ENCODE measurements at regions not wholly inside any gene's neighbourhood (a gene's known extent, or its start where the extent isn't known, plus 50 kb on each side); places are given as distances from the start of the nearest gene placed in this dataset.

DNA sequence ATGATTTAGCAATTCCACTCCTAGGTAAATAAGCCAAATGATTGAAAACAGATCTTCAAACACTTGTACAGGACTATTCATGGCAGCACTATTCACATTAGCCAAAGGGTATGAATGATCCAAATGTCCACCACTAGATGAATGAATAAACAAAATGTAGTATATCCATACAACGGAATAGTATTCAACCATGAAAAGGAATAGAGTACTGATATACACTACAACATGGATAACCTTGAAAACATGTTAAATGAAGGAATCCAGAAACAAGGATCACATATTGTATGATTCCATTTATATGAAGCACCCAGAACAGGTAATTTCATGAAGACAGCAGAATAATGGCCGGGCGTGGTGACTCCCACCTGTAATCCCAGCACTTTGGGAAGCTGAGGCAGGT is 78.2 kb upstream of the IGF1R start:
- no peak for ATAC-seq
- Mint-ChIP-seq H3K27me3 (no peaks in the 10 kb centered on the region), H3K36me3 (no peaks in the 10 kb centered on the region), H3K27ac (no peak overlapping the region), H3K9me3 (no peaks in the 10 kb centered on the region), H3K4me1 (no peaks in the 10 kb centered on the region), H3K4me3 (no peak overlapping the region)

- H3K4me1 Mint-ChIP-seq: no peaks in the 10 kb centered on the region
- no peak for ATAC-seq
- H3K36me3 Mint-ChIP-seq: no peaks in the 10 kb centered on the region
- H3K9me3 Mint-ChIP-seq: no peaks in the 10 kb centered on the region
- H3K27ac Mint-ChIP-seq: no peak overlapping the region
- H3K27me3 Mint-ChIP-seq: peaks cover 26% of the 10 kb centered on the region
- no peak overlapping the region for H3K4me3 Mint-ChIP-seq
Measured at GRCh38 chr15:98580572-98580971, 67.8 kb upstream of the IGF1R start.

- no peaks in the 10 kb centered on the region for H3K36me3 Mint-ChIP-seq
- H3K27ac Mint-ChIP-seq: no peak overlapping the region
- H3K4me3 Mint-ChIP-seq: no peak overlapping the region
- H3K9me3 Mint-ChIP-seq: no peaks in the 10 kb centered on the region
- no peaks in the 10 kb centered on the region for H3K4me1 Mint-ChIP-seq
- H3K27me3 Mint-ChIP-seq: peaks cover 37% of the 10 kb centered on the region
- ATAC-seq: no peak
Measured at GRCh38 chr15:98581715-98582114, 66.6 kb upstream of the IGF1R start.

DNA sequence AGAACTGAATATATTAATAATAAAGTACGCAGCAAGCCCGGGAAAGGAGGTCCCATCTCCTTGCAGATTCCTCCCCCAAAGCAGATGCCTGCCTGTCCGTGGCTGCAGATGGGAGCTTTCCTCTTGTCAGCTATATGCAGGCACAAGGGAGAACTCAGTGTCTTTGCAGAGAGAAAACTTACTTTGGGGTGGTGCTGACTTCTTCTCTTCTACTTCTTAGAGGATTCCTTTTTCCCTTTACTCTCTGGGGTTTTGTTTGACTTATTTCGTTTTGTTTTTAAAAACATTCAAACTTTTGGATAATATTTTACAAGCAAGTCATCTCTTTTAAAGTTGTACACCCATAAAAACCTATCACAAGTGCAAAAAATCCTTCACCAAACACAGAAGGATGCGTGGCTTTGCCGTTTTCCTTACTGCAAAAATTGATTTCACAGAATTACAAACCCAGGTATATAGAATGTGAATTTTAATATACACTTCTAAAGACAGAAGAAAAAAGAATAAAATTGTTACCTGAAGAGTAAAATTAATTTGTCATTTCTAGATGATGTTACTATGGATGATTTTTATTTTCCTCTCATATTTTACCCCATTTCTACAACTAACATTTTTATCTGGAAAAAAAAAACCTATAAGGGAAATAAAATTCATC is 65.3 kb upstream of the IGF1R start:
- ATAC-seq: no peak
- Mint-ChIP-seq H3K4me3 (no peak overlapping the region), H3K27ac (no peak overlapping the region), H3K27me3 (peaks cover 40% of the 10 kb centered on the region), H3K36me3 (no peaks in the 10 kb centered on the region), H3K4me1 (no peaks in the 10 kb centered on the region), H3K9me3 (no peaks in the 10 kb centered on the region)

DNA sequence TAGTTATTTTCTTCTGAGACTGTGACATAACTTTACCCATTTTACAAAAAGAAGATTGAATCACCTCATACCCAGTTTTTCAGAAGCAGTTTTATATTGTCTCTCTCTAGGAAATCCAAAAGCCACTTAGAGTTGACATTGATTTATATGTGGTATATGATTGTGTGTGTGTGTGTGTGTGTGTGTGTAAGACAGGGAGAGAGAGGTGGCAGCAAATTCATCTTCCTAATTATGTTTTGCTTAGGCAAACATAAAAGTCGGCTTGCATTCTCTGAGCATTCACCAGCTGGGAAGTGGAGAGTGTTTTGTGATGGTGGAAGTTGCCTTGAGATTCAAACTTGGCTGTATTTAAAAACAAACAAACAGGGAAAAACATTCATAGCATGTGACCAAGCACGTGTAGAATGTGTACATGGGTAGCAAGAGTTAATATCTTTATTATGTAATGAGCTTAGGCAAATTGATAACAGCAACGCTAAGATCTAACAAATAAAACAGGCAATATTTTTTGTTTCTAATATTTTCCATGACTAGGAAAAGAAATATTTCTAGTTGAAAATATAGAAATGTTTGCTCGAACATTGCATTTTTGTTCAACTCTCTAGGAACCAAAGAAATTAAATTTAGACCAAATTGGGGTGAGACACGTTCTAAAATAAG is 64.4 kb upstream of the IGF1R start:
- H3K27ac Mint-ChIP-seq: no peak overlapping the region
- H3K4me1 Mint-ChIP-seq: no peaks in the 10 kb centered on the region
- H3K27me3 Mint-ChIP-seq: peaks cover 40% of the 10 kb centered on the region
- H3K4me3 Mint-ChIP-seq: no peak overlapping the region
- H3K9me3 Mint-ChIP-seq: no peaks in the 10 kb centered on the region
- no peaks in the 10 kb centered on the region for H3K36me3 Mint-ChIP-seq
- ATAC-seq: no peak

DNA sequence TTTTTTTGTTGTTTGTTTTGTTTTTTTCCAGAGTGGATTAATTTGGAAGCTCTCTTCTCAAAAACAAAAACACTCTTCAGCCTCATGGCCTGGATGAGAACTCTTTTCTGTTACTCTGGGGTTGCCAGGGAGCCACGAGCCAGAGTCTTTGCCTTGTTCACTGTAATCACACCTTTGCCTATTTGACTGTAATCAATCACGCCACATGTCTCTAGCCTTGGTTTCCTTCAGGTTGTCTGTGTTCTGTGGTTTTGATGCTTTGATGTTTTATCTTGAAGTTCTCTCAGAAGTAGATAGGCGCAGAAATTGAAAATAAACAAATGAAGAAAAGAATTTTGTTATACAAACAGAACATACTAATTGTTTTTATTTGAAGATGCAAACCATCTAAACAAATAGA is 62.3 kb upstream of the IGF1R start:
- H3K4me3 Mint-ChIP-seq: no peak overlapping the region
- no peak for ATAC-seq

DNA sequence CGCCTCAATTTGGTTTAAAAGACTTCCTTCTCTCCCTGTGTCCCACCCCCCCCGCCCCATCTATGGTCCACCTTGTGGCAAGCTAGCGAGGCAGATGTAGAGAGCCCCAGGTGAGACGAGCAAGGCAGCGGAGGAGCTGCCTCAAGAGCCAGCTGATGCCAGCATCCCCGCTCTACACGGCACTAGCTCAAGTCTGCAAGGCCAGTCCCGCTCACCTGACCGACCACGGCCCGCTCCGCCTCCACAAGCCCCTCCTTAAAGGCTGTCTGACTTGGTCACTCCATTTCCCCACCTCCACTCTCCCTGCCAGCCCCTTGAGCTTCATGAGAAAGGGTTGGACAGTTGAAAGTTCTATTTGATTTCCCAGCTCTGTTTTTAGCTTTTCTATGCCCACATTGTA is 56.2 kb upstream of the IGF1R start:
- Mint-ChIP-seq H3K4me3 (no peak overlapping the region), H3K4me1 (no peaks in the 10 kb centered on the region), H3K27me3 (no peaks in the 10 kb centered on the region), H3K27ac (no peak overlapping the region), H3K9me3 (no peaks in the 10 kb centered on the region), H3K36me3 (no peaks in the 10 kb centered on the region)
- ATAC-seq: no peak

More for the DNA sequence above, 62.3 kb upstream of the IGF1R start:
- peaks cover 40% of the 10 kb centered on the region for H3K27me3 Mint-ChIP-seq
- no peaks in the 10 kb centered on the region for H3K4me1 Mint-ChIP-seq
- H3K9me3 Mint-ChIP-seq: no peaks in the 10 kb centered on the region
- H3K27ac Mint-ChIP-seq: no peak overlapping the region
- H3K36me3 Mint-ChIP-seq: no peaks in the 10 kb centered on the region

DNA sequence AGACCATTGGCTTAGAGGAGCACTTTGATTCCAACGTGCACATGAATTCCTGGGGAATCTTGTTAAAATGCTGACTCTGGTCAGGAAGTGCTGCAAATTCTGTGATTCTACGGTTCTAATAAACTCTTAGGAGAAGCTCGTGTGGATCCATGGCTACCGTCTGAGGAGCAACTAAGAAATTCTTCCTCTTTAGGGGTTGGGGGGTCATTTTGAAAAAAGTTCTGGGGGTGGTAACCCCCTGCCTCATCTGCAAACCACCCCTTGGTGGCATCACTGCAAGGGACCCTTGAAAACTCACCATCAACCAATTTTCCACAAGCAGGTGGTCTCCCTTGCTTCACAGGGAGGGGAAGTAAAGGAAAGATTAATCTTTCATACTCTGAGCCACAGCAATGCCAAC is 52.2 kb upstream of the IGF1R start:
- Mint-ChIP-seq H3K27me3 (no peaks in the 10 kb centered on the region), H3K27ac (no peak overlapping the region), H3K36me3 (no peaks in the 10 kb centered on the region), H3K4me3 (no peak overlapping the region), H3K4me1 (peaks cover 12% of the 10 kb centered on the region), H3K9me3 (no peaks in the 10 kb centered on the region)
- ATAC-seq: no peak

GRCh38 chr15:98596885-98597392 is 51.4 kb upstream of the IGF1R start:
- no peaks in the 10 kb centered on the region for H3K36me3 Mint-ChIP-seq
- H3K4me1 Mint-ChIP-seq: peaks cover 12% of the 10 kb centered on the region
- no peaks in the 10 kb centered on the region for H3K27me3 Mint-ChIP-seq
- no peak overlapping the region for H3K4me3 Mint-ChIP-seq
- no peak overlapping the region for H3K27ac Mint-ChIP-seq
- H3K9me3 Mint-ChIP-seq: no peaks in the 10 kb centered on the region
- ATAC-seq: no peak

GRCh38 chr15:98597666-98598065 is 50.7 kb upstream of the IGF1R start:
- no peak overlapping the region for H3K4me3 Mint-ChIP-seq
- no peaks in the 10 kb centered on the region for H3K9me3 Mint-ChIP-seq
- H3K4me1 Mint-ChIP-seq: peaks cover 12% of the 10 kb centered on the region
- H3K36me3 Mint-ChIP-seq: no peaks in the 10 kb centered on the region
- H3K27me3 Mint-ChIP-seq: no peaks in the 10 kb centered on the region
- H3K27ac Mint-ChIP-seq: no peak overlapping the region
- ATAC-seq: no peak

Data from stimulated activated memory B cell treated with anti-CD40 and anti-IgM and Interleukin-4, amounts not matched to agents 10 μg/mL and 1 μg/mL and 100 μg/mL, for 72 hours (primary cell).